ENCODE measurements at regions not wholly inside any gene's neighbourhood (a gene's known extent, or its start where the extent isn't known, plus 50 kb on each side); places are given as distances from the start of the nearest gene placed in this dataset.
A peak's percentile ranks its signal among the peaks of the same experiment; 100 is the strongest.

DNA sequence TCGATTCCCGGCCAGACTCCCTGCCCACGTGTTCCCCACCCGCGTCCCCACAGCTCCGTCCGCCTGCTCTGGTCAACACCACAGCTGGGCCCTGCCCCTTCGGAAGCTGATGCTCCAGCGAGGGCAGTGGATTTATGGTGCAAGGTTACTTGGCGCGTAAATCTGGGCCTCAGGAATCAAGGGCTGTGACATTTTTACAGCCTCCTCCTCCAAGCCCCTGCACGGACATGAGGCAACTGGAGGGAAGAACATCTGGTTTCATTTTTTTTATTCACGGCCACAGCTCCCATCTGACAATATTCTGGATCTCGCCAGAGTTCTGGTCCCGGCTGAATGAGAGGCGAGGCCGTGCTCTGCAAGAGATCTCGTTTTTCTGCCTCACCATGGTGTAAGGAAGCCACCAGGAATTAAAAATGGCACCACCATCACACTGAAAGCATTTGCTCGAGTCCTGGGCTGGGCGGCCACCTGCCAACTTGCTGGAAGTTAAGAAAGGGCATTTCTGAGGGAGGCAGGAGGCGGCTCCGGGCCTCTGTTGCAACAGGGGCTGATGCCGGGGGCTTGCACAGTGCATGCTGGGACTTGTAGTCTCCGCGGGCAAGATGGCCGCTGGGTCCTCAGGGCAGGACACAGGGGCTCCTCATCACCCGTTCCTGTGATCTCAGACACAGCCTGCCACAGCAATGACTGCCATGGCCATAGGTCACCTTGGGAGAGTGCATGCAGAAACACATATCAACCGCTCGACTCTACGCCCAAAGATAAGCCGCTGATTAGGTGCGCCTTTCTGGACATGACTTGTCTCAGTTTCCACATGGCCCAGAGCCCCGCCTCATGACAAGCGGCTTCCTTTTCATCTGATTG is 148.5 kb downstream of the LY86 start (continued):
- TF ChIP-seq, protein P1, sequence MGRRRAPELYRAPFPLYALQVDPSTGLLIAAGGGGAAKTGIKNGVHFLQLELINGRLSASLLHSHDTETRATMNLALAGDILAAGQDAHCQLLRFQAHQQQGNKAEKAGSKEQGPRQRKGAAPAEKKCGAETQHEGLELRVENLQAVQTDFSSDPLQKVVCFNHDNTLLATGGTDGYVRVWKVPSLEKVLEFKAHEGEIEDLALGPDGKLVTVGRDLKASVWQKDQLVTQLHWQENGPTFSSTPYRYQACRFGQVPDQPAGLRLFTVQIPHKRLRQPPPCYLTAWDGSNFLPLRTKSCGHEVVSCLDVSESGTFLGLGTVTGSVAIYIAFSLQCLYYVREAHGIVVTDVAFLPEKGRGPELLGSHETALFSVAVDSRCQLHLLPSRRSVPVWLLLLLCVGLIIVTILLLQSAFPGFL (CRISPR knock-in tag; IDR thresholded peaks at IDR 0.05): peak; percentile 84; the same call in 1 of the 2 replicates
- TF ChIP-seq JUN (IDR thresholded peaks at IDR 0.05; ENCODE audit: borderline replicate concordance, low read depth, low read length) (no peak), JUN (CRISPR knock-in tag; IDR thresholded peaks at IDR 0.05; ENCODE audit: borderline replicate concordance) (no peak), PHF20 (IDR thresholded peaks at IDR 0.05; ENCODE audit: partially characterized antibody) (peak; percentile 47), ZNF57 (CRISPR knock-in tag; IDR thresholded peaks at IDR 0.05) (no peak), MECOM (CRISPR knock-in tag; IDR thresholded peaks at IDR 0.05) (no peak), FOS (IDR thresholded peaks at IDR 0.05; ENCODE audit: extremely low read depth, insufficient read length) (no peak), XRCC3 (IDR thresholded peaks at IDR 0.05) (no peak), NR3C1 (CRISPR knock-in tag; IDR thresholded peaks at IDR 0.05) (no peak), ZNF23 (CRISPR knock-in tag; IDR thresholded peaks at IDR 0.05) (no peak), ESRRB (CRISPR knock-in tag; IDR thresholded peaks at IDR 0.05; ENCODE audit: borderline replicate concordance) (no peak), YY1 (IDR thresholded peaks at IDR 0.05; ENCODE audit: borderline replicate concordance in 1 of 3, control insufficient read depth in 1 of 3, extremely low read depth in 1 of 3, insufficient read depth in 3 of 3, insufficient read length in 1 of 3, insufficient replicate concordance in 2 of 3, low read depth in 1 of 3, low read length in 2 of 3) (peak; percentile 96 to 99 (median 97))
- TF ChIP-seq, protein P2, sequence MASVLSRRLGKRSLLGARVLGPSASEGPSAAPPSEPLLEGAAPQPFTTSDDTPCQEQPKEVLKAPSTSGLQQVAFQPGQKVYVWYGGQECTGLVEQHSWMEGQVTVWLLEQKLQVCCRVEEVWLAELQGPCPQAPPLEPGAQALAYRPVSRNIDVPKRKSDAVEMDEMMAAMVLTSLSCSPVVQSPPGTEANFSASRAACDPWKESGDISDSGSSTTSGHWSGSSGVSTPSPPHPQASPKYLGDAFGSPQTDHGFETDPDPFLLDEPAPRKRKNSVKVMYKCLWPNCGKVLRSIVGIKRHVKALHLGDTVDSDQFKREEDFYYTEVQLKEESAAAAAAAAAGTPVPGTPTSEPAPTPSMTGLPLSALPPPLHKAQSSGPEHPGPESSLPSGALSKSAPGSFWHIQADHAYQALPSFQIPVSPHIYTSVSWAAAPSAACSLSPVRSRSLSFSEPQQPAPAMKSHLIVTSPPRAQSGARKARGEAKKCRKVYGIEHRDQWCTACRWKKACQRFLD (CRISPR knock-in tag; IDR thresholded peaks at IDR 0.05): peak; percentile 2; the same call in 1 of the 2 replicates
- TF ChIP-seq, protein P3, sequence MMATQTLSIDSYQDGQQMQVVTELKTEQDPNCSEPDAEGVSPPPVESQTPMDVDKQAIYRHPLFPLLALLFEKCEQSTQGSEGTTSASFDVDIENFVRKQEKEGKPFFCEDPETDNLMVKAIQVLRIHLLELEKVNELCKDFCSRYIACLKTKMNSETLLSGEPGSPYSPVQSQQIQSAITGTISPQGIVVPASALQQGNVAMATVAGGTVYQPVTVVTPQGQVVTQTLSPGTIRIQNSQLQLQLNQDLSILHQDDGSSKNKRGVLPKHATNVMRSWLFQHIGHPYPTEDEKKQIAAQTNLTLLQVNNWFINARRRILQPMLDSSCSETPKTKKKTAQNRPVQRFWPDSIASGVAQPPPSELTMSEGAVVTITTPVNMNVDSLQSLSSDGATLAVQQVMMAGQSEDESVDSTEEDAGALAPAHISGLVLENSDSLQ (IDR thresholded peaks at IDR 0.05): 0 out of 2 replicates have a peak, but pooled peaks have one; percentile 5
- TF ChIP-seq, protein P4, sequence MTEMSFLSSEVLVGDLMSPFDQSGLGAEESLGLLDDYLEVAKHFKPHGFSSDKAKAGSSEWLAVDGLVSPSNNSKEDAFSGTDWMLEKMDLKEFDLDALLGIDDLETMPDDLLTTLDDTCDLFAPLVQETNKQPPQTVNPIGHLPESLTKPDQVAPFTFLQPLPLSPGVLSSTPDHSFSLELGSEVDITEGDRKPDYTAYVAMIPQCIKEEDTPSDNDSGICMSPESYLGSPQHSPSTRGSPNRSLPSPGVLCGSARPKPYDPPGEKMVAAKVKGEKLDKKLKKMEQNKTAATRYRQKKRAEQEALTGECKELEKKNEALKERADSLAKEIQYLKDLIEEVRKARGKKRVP (CRISPR knock-in tag; IDR thresholded peaks at IDR 0.05): 0 out of 2 replicates have a peak, but pooled peaks have one; percentile 17
- TF ChIP-seq, protein P5, sequence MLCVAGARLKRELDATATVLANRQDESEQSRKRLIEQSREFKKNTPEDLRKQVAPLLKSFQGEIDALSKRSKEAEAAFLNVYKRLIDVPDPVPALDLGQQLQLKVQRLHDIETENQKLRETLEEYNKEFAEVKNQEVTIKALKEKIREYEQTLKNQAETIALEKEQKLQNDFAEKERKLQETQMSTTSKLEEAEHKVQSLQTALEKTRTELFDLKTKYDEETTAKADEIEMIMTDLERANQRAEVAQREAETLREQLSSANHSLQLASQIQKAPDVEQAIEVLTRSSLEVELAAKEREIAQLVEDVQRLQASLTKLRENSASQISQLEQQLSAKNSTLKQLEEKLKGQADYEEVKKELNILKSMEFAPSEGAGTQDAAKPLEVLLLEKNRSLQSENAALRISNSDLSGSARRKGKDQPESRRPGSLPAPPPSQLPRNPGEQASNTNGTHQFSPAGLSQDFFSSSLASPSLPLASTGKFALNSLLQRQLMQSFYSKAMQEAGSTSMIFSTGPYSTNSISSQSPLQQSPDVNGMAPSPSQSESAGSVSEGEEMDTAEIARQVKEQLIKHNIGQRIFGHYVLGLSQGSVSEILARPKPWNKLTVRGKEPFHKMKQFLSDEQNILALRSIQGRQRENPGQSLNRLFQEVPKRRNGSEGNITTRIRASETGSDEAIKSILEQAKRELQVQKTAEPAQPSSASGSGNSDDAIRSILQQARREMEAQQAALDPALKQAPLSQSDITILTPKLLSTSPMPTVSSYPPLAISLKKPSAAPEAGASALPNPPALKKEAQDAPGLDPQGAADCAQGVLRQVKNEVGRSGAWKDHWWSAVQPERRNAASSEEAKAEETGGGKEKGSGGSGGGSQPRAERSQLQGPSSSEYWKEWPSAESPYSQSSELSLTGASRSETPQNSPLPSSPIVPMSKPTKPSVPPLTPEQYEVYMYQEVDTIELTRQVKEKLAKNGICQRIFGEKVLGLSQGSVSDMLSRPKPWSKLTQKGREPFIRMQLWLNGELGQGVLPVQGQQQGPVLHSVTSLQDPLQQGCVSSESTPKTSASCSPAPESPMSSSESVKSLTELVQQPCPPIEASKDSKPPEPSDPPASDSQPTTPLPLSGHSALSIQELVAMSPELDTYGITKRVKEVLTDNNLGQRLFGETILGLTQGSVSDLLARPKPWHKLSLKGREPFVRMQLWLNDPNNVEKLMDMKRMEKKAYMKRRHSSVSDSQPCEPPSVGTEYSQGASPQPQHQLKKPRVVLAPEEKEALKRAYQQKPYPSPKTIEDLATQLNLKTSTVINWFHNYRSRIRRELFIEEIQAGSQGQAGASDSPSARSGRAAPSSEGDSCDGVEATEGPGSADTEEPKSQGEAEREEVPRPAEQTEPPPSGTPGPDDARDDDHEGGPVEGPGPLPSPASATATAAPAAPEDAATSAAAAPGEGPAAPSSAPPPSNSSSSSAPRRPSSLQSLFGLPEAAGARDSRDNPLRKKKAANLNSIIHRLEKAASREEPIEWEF (CRISPR knock-in tag; IDR thresholded peaks at IDR 0.05): no peak

Data from K562 (cell line).